NB4 (cell line): ENCODE measurements at regions not wholly inside any gene's neighbourhood (a gene's known extent, or its start where the extent isn't known, plus 50 kb on each side); places are given as distances from the start of the nearest gene placed in this dataset.

Experiments
- MAX ChIP-seq: IDR thresholded peaks from 2 replicates; pipeline ENCODE4 v1.6.1; 2011; ENCODE audit warnings: low read depth, low read length
- MYC ChIP-seq: IDR thresholded peaks from 2 replicates; pipeline ENCODE4 v1.6.1; 2011; ENCODE audit warnings: low read depth, low read length
- POLR2A ChIP-seq: IDR thresholded peaks from 2 replicates; pipeline ENCODE4 v1.6.1; 2011; ENCODE audit warnings: mild to moderate bottlenecking; ENCODE audit not compliant: insufficient read length; ENCODE audit errors: extremely low read depth
- TF ChIP-seq, protein P1 (sequence below): IDR thresholded peaks from one replicate; pipeline ENCODE4 v1.5.1; 2012; ENCODE audit warnings: low read depth, low read length

DNA sequence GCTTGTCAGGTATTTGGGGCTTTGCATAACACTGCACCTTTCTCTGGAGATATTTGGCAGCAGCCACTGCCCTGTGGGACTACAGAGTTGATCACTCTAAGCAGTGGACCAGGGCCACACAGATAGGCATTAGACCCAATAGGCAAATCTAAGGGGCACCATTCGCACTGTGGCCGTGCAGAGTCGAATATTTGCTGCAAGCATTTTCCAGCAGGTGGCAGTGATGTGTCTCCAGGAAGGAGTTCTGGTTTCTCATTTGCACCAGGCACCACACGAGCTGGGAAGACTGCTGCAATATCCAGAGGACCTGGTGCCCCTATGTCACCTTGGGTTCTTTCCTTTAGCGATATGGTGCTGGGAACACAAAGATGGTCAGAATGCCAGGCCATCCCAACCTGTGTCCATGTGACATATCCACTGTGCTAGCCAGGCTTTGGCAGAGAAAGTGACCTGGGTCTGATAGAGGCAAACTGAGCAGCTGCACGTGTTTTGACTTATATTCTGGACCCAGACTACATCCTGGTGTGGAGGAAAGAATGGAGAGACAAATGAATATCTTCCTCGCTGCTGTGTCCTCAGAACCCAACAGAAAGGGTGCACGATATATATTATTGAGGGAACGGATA is 318.7 kb downstream of the BUD13 start:
- TF ChIP-seq, protein P1, sequence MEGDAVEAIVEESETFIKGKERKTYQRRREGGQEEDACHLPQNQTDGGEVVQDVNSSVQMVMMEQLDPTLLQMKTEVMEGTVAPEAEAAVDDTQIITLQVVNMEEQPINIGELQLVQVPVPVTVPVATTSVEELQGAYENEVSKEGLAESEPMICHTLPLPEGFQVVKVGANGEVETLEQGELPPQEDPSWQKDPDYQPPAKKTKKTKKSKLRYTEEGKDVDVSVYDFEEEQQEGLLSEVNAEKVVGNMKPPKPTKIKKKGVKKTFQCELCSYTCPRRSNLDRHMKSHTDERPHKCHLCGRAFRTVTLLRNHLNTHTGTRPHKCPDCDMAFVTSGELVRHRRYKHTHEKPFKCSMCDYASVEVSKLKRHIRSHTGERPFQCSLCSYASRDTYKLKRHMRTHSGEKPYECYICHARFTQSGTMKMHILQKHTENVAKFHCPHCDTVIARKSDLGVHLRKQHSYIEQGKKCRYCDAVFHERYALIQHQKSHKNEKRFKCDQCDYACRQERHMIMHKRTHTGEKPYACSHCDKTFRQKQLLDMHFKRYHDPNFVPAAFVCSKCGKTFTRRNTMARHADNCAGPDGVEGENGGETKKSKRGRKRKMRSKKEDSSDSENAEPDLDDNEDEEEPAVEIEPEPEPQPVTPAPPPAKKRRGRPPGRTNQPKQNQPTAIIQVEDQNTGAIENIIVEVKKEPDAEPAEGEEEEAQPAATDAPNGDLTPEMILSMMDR = peak; percentile 67
- no peak for TF ChIP-seq POLR2A
- TF ChIP-seq MAX = peak; percentile 33; the same call in 1 of the 2 replicates
- TF ChIP-seq MYC = no peak
